WI38 (cell line): ENCODE measurements at regions not wholly inside any gene's neighbourhood (a gene's known extent, or its start where the extent isn't known, plus 50 kb on each side); places are given as distances from the start of the nearest gene placed in this dataset.

Experiments used
- H3K4me3 ChIP-seq: 2 replicates; pipeline ENCODE4 v1.5.1; 2011; ENCODE audit warnings: low read depth, mild to moderate bottlenecking, control low read depth, low read length
- CTCF ChIP-seq: IDR thresholded peaks from 2 replicates; pipeline ENCODE4 v1.5.1; 2012; ENCODE audit warnings: low read depth, mild to moderate bottlenecking, control low read depth, low read length

- no peak for TF ChIP-seq CTCF
Measured at GRCh38 chr10:128281343-128281742, 155.1 kb upstream of the MKI67 start.

GRCh38 chr10:128281861-128282260 is 155.6 kb upstream of the MKI67 start:
- no peak overlapping the region for H3K4me3 ChIP-seq

More at GRCh38 chr10:128281343-128281742, 155.1 kb upstream of the MKI67 start:
- no peak overlapping the region for H3K4me3 ChIP-seq

GRCh38 chr10:128286141-128286761 is 160.0 kb upstream of the MKI67 start:
- H3K4me3 ChIP-seq, result no peak overlapping the region
- TF ChIP-seq CTCF, result no peak

More at GRCh38 chr10:128281861-128282260, 155.6 kb upstream of the MKI67 start:
- TF ChIP-seq CTCF, result no peak

GRCh38 chr10:128286762-128287500 is 160.7 kb upstream of the MKI67 start:
- no peak for TF ChIP-seq CTCF
- H3K4me3 ChIP-seq, result no peak overlapping the region

GRCh38 chr10:128287921-128288320 is 161.7 kb upstream of the MKI67 start:
- no peak for TF ChIP-seq CTCF
- H3K4me3 ChIP-seq, result no peak overlapping the region

GRCh38 chr10:128289621-128290020 is 163.4 kb upstream of the MKI67 start:
- no peak for TF ChIP-seq CTCF

GRCh38 chr10:128295003-128295402 is 168.8 kb upstream of the MKI67 start:
- H3K4me3 ChIP-seq, result no peak overlapping the region
- TF ChIP-seq CTCF, result no peak

More at GRCh38 chr10:128289621-128290020, 163.4 kb upstream of the MKI67 start:
- H3K4me3 ChIP-seq, result no peak overlapping the region
